ENCODE measurements at regions not wholly inside any gene's neighbourhood (a gene's known extent, or its start where the extent isn't known, plus 50 kb on each side); places are given as distances from the start of the nearest gene placed in this dataset.

- DNase-seq: no peak
These were observed 203.3 kb downstream of the SEC14L1 start for GRCh38 chr17:77344038-77344437.

DNA sequence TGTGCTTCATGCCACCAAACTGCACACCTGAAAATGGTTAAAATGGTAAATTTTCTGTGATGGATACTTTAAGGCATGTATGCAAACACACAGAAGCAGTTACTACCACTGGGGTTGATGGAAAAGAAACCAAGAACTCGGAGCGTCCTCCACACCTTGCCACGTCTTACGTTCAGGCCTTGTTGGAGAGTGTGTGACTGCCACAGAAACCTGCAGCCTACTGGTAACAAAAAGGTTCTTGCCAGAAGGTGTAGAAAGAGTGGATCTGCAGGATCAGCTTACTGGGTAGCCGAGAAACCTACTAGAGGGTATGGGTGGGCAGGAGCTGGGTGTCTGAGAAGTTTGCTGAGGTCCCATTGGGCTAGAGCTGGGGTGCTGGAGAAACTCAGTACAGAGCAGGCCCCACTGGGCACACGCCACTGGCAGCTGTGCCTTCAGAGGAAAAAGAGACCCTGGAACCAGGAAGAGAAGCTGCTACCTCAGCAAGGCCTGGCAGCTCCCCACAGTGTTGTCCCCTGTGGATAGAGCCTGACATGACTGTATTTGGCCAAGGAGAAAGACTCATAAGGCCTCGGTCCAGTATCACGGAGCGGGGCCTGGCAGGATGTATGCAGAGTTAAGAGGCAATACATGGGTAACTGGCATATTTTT lies 204.6 kb downstream of the SEC14L1 start:
- DNase-seq: no peak

DNA sequence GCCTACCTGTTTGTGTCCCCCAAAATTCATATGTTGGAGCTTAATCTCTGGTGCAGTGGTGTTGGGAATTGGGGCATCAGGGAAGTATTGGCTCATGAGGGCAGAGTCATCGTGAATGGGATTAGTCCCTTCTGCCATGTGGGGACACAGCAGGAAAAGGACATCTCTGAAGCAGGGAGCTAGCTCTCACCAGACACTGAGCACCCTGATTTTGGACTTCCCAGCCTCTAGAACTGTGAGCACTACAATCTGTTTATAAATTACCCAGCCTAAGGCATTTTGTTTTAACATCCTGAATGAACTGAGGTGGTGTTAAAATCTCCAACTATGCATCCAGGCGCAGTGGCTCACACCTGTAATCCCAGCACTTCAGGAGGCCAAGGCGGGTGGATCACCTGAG lies 206.0 kb downstream of the SEC14L1 start:
- no peak for DNase-seq

DNA sequence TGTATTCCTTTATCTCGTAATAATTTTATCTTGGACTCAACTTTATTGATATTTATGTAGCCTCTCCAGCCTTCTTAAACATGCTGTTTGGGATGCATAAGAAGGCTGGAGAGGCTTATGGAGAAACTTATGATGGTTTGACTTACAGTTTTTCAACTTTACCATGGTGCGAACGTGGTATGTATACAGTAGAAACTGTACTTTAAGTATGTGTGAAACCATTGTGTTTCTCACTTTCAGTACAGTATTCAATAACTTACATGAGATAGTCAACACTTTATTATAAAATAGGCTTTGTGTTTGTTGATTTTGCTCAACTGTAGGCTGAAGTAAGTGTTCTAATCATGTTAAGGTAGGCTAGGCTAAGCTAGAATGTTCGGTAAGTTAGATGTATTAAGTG lies 206.8 kb downstream of the SEC14L1 start:
- DNase-seq: no peak

DNA sequence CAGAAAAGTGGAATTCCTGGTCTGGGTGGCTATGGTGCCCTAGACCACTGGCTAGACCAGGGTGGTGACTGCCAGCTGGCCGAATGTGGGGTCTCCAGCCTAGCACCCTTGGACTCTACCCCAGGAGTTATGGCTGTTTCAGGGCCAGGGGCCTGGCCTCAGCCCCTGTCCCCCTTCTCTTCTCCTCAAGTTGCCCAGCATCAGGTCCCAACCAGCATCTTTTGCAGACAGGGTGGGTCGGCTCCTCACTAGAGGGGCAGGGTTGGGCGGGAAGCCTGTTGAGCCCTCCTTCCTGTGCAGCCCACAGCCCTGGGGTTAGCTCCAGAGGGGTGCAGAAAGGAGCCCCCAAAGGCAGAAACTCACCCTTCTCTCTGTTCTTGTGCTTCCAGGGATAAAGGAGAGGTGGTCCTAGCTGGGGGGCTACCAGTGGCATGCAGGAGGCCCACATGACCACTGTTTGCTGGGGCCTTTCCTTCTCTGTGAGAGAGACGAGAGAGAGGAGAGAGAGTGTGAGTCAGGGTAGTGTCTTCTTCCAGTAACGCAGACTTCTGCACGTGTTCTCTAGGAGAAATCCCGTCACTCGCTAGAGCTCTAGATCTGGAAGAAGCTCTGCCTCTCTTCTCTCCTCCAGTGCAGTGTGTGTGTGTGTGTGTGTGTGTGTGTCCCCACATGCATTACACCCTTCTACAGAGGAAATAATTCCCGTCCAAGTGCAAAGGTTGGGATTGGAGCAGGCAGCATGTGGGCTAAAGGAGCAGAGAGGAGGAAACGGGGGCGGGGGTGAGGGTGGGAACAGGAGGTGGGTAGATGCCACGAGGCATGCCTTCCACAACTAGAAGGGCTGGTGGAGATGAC lies 209.4 kb downstream of the SEC14L1 start:
- DNase-seq: no peak

GRCh38 chr17:77352441-77352840 lies 211.7 kb downstream of the SEC14L1 start:
- no peak for DNase-seq

DNA sequence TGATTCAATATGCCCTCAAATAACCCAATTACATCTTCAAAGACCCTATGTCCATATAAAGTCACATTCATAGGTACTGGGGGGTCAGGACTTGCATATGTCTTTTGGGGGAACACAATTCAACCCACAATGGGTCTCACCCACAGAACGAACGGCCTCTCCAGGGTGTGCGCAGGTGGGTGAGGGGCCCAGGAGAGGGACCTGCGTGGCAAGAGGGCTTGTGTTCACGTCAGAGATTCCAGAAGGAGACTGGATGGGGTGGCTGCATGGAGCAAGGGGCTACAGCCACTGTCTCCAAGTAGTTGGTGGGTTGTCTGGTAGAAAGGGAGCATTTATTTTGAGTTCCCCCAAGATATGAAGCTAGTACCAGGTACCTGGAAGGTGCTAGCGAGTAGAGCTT lies 212.2 kb downstream of the SEC14L1 start:
- DNase-seq: no peak

DNA sequence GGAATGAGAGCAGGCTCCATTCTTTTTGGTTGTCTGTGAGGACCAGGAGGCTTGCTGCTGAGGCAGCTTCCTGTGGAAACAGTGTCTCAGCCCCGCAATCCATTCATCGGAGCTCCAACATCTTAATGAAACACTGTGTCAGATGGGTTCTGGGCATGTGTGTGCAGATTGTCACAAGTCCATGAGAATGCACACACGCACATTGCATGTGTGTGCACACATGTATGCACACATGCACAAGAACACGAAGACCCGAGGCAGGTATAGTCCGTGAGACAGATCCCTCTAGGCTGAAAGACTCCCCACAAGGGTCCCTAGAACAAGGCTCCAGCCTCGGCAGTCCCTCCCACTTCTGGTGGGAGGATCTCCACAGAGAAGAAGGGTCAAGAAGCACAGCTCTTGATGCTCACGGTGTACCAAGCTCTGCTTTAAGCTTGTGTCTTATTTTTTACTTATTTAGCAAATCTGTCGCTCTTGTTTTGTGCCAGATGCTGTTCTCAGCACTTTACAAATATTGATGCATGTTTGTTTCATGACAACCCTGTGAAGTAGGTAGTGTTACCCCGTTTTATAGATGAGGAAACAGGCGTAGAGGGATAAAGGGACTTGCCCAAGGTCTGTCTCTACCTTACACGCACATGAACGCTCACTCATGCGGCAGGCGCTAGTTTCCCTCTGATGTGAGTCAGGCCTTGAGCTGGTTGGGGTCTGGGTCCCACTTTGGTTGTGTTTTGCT lies 213.1 kb downstream of the SEC14L1 start:
- no peak for DNase-seq

DNA sequence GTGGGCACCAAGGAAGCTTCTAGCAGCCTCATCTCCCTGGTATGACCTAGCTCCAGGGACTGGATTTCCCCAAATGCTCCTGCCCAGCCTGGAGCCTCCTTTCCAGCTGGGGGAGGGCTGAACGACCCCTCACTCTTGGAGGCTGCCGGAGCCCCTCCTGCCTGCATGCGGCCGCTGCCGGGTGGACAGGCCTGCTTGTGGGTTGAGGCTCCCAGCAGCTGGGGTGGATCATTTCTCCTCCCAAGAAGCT lies 213.6 kb downstream of the SEC14L1 start:
- no peak for DNase-seq

DNA sequence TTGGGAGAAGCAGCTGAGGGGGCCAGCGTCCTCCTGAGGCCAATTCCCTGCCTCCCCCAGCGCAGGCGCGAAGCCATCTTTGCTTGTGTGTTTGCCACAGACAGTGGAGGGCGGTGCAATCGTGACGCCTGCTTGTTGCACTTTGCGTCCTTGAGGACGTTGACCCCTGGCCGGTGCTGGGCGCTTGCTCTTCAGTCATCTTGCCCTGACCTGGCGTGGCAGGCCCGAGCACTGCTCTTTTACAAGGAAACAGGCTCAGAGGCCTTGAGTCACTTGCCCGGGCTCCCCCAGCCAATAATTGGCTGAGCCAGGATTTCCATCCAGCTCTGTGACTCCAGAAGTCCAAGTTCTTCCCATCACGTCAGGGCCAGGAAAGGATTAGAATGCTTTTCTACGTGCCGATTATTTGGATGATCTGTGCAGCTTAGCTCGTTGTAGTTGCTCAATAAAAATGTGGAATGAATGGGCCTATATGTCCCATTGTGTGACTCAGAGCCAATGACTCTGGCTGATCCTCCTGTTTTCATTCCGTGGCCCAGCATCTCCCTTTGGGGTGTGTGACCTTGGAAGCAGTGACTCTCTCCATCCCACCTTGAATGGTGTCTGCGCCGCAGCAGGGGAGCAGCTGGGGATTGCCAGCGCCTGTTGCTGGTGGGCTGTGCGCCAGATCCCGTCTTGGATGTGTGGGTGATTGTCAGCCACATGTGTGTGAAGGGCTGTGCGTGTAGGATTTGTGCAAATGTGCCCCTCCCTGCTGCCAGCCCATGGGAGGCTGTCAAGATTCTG lies 214.1 kb downstream of the SEC14L1 start:
- DNase-seq: no peak

GRCh38 chr17:77356109-77356689 lies 215.4 kb downstream of the SEC14L1 start:
- no peak for DNase-seq

DNA sequence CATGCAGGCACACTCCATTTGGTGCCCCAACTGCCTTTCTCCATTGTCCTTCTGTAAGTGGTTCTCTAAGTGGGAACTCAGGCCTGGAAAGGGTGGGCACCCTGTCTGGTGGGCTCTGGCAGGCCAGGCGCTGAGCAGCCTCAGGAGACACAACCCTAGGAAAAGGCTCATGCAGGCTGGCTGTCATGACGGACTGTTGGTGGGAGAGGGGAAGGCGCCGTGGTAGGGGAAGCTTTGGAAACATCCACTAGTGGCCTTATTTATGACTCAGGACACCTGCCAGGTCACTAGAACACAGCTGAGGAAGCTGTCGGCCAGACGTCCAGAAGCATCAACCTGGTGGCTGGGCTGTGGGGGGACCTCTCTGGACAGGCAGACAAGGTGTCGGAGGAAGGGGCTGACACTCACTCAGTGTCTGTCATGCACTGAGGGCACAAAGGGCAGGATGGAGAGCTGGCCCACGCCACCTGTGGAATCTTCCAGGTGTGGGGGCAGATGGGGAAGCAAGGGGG lies 216.0 kb downstream of the SEC14L1 start:
- DNase-seq: no peak

- DNase-seq: no peak
These were observed 218.0 kb downstream of the SEC14L1 start for GRCh38 chr17:77358801-77359200.

GRCh38 chr17:77359236-77359635 lies 218.5 kb downstream of the SEC14L1 start:
- DNase-seq: no peak

GRCh38 chr17:77361986-77362620 lies 221.3 kb downstream of the SEC14L1 start:
- DNase-seq: no peak

GRCh38 chr17:77363821-77364361 lies 223.1 kb downstream of the SEC14L1 start:
- DNase-seq: no peak

DNA sequence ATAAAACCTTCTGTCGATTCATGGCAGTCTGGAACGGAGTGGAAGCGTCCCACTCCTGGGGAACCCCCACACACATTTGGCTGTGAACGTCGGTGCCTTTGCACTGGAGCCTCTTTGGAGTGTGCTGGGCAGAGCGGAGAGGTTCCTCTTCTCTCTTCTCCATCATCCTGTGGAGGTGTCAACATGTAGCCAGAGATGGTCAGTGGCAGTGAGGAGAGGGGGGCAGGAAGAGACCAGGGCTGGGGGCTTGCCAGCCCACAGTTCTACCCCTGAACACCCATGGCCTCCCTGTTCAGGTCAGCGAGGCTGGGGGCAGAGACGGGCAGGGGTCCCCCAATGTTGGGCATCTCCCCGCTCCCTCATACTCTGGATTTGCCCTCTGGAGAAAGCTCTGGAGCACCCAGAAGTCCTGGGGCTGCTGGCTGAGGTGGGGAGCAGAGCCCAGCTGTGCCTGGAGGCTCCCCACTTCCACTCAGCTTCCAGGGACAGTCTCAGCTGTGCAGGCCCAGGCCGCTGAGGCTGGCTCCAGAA lies 223.7 kb downstream of the SEC14L1 start:
- DNase-seq: no peak

DNA sequence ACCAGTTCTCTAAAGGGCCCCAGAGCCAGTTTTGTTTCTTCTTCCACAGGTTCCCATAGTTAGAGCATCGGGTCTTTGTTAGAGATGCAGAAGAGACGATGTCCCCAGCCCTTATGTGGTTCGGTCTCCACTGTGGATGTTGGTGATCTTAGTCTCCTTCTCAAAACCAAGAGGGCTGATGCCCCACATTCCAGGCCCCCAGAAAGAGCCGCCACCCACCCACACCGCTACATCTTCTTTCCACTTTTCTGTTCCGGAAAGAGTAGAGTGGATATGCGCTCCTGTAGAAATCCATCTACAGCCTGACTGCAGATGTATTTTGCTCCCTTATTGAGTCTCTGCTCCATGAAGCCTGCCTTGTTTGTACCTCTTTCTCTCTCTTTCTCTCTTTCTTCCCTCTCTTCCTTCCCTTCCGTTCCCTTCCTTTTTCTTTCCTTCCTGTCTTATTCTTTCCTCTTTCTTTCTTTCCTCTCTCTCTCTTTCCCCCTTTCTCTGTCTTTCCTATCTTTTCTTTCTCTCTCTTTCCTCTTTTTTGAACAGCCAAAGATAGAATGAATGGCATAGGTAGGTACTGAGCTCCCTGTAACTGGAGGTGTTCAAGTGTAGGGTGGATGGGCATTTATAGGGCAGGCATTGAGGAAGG lies 224.3 kb downstream of the SEC14L1 start:
- no peak for DNase-seq

GRCh38 chr17:77365584-77366186 lies 224.9 kb downstream of the SEC14L1 start:
- no peak for DNase-seq

DNA sequence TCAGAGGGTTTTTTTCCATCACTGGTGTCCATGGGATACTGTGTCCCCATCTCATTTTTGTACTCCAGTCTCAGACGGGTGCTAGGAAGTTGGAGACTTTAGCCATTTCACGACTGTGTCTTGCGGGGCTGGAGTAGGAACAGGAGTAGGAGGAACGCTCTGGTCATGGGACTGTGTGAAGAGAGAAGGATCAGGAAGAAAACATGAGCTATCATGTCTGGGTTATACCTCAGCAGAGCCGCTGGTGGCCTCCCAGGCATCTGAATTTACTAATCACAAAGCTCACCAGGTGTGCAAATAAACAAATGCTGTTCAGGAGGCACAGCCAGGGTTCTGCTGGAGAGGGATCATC lies 225.4 kb downstream of the SEC14L1 start:
- DNase-seq: no peak

Measured in DMS79 (cell line).